ENCODE measurements at regions not wholly inside any gene's neighbourhood (a gene's known extent, or its start where the extent isn't known, plus 50 kb on each side); places are given as distances from the start of the nearest gene placed in this dataset.
"Not testable (repeated sequence)": the region's sequence is repeated elsewhere in the genome, so short reads cannot be mapped to it uniquely, and the experiment has no call there.

DNA sequence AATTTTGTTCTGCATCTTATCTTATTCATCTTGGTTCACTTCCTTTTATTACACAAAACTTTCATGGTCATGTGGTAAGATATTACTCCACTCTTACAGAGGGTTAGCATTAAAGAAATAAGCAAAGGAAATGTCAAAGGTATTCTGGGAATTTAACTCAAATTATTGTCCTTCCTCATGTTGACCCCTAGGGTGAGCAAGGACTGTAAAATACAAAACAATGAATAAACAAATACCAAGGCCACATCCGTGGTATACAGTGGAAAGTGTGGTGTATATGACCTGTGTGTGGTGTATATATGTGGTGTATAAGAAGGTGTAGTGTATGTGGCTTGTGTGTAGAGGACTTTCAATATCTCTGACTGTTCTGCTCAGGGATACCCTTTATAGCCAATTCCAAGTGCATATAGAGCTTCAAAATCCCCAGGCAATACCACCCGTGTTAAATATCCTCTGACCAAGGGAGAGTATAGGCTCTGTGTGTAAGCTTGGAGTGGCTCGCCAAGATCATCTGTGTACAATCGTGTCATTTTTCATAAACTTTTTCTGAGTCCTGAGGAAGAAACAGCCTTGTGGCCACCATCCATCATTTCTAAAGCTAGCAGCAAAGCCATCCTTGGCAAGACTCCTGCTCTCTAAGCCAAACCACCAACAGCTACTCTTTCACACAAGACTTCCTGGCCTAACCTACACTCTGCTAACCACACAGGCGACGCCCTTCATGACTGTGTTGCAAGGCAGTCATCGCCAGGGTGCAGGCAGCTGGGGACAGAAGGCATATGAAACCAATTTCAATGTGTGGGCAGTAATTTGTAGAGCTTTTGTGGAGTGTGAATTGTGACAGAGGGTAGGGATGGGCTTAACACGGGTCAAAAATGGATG lies 548.0 kb downstream of the ETS1 start:
- no peak overlapping the region for H3K4me2 ChIP-seq (ENCODE audit: low read length, poor library complexity, severe bottlenecking)
- H3K18ac ChIP-seq (ENCODE audit: low read depth in 1 of 2, low read length in 2 of 2) = peak overlapping the region in 1 of 2 experiments; percentile 16
- no peak overlapping the region for H2BK12ac ChIP-seq (ENCODE audit: low read length in 2 of 2)
- no peak overlapping the region for H3K27ac ChIP-seq (ENCODE audit: low read length, poor library complexity, severe bottlenecking)
- H2BK120ac ChIP-seq (ENCODE audit: low read depth, low read length) = no peak overlapping the region
- DNase-seq = peak; percentile 52
- peak overlapping the region in 1 of 2 experiments; percentile 20 for H3K4me3 ChIP-seq (ENCODE audit: insufficient read depth in 1 of 2, low read depth in 1 of 2, low read length in 2 of 2)
- H2AFZ ChIP-seq (ENCODE audit: low read depth, low read length) = no peak overlapping the region
- H2BK15ac ChIP-seq (ENCODE audit: low read depth, poor library complexity, severe bottlenecking) = no peak overlapping the region
- H3K9me3 ChIP-seq (ENCODE audit: control insufficient read depth, low read length) = peaks cover 5% of the 10 kb centered on the region
- no peak overlapping the region for H2AK5ac ChIP-seq (ENCODE audit: low read length, severe bottlenecking)
- no peak overlapping the region for H3K14ac ChIP-seq (ENCODE audit: low read length in 2 of 2)
- no peaks in the 10 kb centered on the region for H3K79me1 ChIP-seq (replicated peaks; ENCODE audit: low read length, poor library complexity, severe bottlenecking)
- peaks cover 9 to 27% of the 10 kb centered on the region in 2 experiments for H3K27me3 ChIP-seq (ENCODE audit: control insufficient read depth in 1 of 2, insufficient read depth in 1 of 2, low read length in 2 of 2)
- no peak overlapping the region for H2BK5ac ChIP-seq (ENCODE audit: low read depth, low read length, poor library complexity, severe bottlenecking)
- H3K23ac ChIP-seq (ENCODE audit: low read length in 2 of 2) = no peak overlapping the region
- H4K91ac ChIP-seq (ENCODE audit: low read length) = no peak overlapping the region
- H3K4ac ChIP-seq (ENCODE audit: low read depth in 1 of 2, low read length in 2 of 2) = no peak overlapping the region
- H3K9ac ChIP-seq (ENCODE audit: low read length) = no peak overlapping the region
- H3K36me3 ChIP-seq (ENCODE audit: control insufficient read depth in 1 of 2, insufficient read depth in 2 of 2, low read depth in 1 of 2, low read length in 2 of 2) = no peaks in the 10 kb centered on the region
- 85% methylated on average over 8 of the region's 8 CpGs for WGBS
- H4K8ac ChIP-seq (ENCODE audit: low read length) = no peak overlapping the region
- peaks cover 7% of the 10 kb centered on the region for H3K4me1 ChIP-seq (ENCODE audit: control insufficient read depth, insufficient read depth, low read depth, low read length)

DNA sequence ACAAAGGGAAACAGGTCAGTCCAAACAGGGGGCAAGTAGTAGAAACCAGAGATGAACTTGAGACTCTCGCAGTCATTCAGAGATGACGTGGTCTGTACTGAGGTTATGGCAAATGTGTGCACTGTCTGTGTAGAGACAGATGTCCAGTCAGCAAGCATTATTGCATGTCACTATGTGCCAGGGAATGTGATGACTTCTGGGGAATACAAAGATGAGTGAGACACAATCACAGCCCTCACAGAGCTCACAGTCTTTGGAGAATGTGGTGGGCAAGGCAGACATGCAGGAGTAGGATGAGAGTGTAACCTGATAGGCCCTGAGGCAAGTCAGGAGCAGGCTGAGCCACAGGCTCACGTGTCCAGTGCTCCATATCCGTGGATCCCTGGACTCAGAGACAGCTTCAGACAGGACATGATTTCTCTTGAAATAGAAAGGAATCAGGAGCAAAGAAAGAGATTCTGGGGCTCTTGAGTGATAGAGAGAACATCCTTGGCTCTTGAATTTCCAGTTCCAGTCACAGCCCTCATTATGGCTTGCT lies 550.7 kb downstream of the ETS1 start:
- Histone ChIP-seq H3K4ac (ENCODE audit: low read depth in 1 of 2, low read length in 2 of 2) (no peak overlapping the region), H2BK120ac (ENCODE audit: low read depth, low read length) (no peak overlapping the region), H2BK15ac (ENCODE audit: low read depth, poor library complexity, severe bottlenecking) (no peak overlapping the region), H3K23ac (ENCODE audit: low read length in 2 of 2) (no peak overlapping the region), H2BK12ac (ENCODE audit: low read length in 2 of 2) (no peak overlapping the region), H2BK5ac (ENCODE audit: low read depth, low read length, poor library complexity, severe bottlenecking) (no peak overlapping the region), H2AFZ (ENCODE audit: low read depth, low read length) (no peak overlapping the region), H2AK5ac (ENCODE audit: low read length, severe bottlenecking) (no peak overlapping the region), H3K27ac (ENCODE audit: low read length, poor library complexity, severe bottlenecking) (no peak overlapping the region), H3K4me1 (ENCODE audit: control insufficient read depth, insufficient read depth, low read depth, low read length) (peaks cover 2% of the 10 kb centered on the region), H3K14ac (ENCODE audit: low read length in 2 of 2) (no peak overlapping the region), H3K4me2 (ENCODE audit: low read length, poor library complexity, severe bottlenecking) (no peak overlapping the region), H3K9me3 (ENCODE audit: control insufficient read depth, low read length) (no peaks in the 10 kb centered on the region), H3K18ac (ENCODE audit: low read depth in 1 of 2, low read length in 2 of 2) (no peak overlapping the region), H3K27me3 (ENCODE audit: control insufficient read depth in 1 of 2, insufficient read depth in 1 of 2, low read length in 2 of 2) (peaks cover 9 to 29% of the 10 kb centered on the region in 2 experiments), H3K9ac (ENCODE audit: low read length) (no peak overlapping the region), H3K36me3 (ENCODE audit: control insufficient read depth in 1 of 2, insufficient read depth in 2 of 2, low read depth in 1 of 2, low read length in 2 of 2) (no peaks in the 10 kb centered on the region), H4K91ac (ENCODE audit: low read length) (no peak overlapping the region), H4K8ac (ENCODE audit: low read length) (no peak overlapping the region), H3K4me3 (ENCODE audit: insufficient read depth in 1 of 2, low read depth in 1 of 2, low read length in 2 of 2) (no peak overlapping the region), H3K79me1 (replicated peaks; ENCODE audit: low read length, poor library complexity, severe bottlenecking) (no peaks in the 10 kb centered on the region)
- 92% methylated on average over 4 of the region's 4 CpGs for WGBS
- no peak for DNase-seq

DNA sequence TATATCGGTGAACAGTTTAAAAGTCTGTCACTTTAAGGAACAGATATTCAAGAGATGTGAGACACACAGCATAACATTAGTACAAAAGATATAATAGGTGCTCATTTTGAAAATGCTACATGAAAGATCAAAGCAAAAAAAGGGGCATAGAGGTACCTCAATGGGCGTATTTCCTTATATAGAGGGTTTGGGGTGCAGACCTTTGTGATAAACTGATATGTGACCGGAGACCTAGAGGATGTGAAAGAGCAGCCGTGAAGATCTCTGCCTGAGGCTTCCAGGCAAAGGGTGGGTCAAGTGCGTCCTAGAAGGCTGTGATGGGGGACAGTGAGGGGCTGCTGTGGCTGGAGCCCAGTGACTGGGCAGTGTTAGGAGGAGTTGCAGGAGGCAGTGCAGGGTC lies 551.4 kb downstream of the ETS1 start:
- Histone ChIP-seq H2BK5ac (ENCODE audit: low read depth, low read length, poor library complexity, severe bottlenecking) (no peak overlapping the region), H2BK15ac (ENCODE audit: low read depth, poor library complexity, severe bottlenecking) (no peak overlapping the region), H3K27ac (ENCODE audit: low read length, poor library complexity, severe bottlenecking) (no peak overlapping the region), H3K79me1 (replicated peaks; ENCODE audit: low read length, poor library complexity, severe bottlenecking) (no peaks in the 10 kb centered on the region), H2BK12ac (ENCODE audit: low read length in 2 of 2) (no peak overlapping the region), H3K4me2 (ENCODE audit: low read length, poor library complexity, severe bottlenecking) (no peak overlapping the region), H3K14ac (ENCODE audit: low read length in 2 of 2) (no peak overlapping the region), H3K9ac (ENCODE audit: low read length) (no peak overlapping the region), H2BK120ac (ENCODE audit: low read depth, low read length) (no peak overlapping the region), H3K18ac (ENCODE audit: low read depth in 1 of 2, low read length in 2 of 2) (no peak overlapping the region), H3K36me3 (ENCODE audit: control insufficient read depth in 1 of 2, insufficient read depth in 2 of 2, low read depth in 1 of 2, low read length in 2 of 2) (no peaks in the 10 kb centered on the region), H4K91ac (ENCODE audit: low read length) (no peak overlapping the region), H3K4me1 (ENCODE audit: control insufficient read depth, insufficient read depth, low read depth, low read length) (peaks cover 2% of the 10 kb centered on the region), H2AFZ (ENCODE audit: low read depth, low read length) (no peak overlapping the region), H4K8ac (ENCODE audit: low read length) (no peak overlapping the region), H3K27me3 (ENCODE audit: control insufficient read depth in 1 of 2, insufficient read depth in 1 of 2, low read length in 2 of 2) (peaks cover 9 to 29% of the 10 kb centered on the region in 2 experiments), H2AK5ac (ENCODE audit: low read length, severe bottlenecking) (no peak overlapping the region), H3K4ac (ENCODE audit: low read depth in 1 of 2, low read length in 2 of 2) (no peak overlapping the region), H3K23ac (ENCODE audit: low read length in 2 of 2) (no peak overlapping the region), H3K4me3 (ENCODE audit: insufficient read depth in 1 of 2, low read depth in 1 of 2, low read length in 2 of 2) (no peak overlapping the region), H3K9me3 (ENCODE audit: control insufficient read depth, low read length) (no peaks in the 10 kb centered on the region)
- no peak for DNase-seq
- 97% methylated on average over 4 of the region's 5 CpGs for WGBS

DNA sequence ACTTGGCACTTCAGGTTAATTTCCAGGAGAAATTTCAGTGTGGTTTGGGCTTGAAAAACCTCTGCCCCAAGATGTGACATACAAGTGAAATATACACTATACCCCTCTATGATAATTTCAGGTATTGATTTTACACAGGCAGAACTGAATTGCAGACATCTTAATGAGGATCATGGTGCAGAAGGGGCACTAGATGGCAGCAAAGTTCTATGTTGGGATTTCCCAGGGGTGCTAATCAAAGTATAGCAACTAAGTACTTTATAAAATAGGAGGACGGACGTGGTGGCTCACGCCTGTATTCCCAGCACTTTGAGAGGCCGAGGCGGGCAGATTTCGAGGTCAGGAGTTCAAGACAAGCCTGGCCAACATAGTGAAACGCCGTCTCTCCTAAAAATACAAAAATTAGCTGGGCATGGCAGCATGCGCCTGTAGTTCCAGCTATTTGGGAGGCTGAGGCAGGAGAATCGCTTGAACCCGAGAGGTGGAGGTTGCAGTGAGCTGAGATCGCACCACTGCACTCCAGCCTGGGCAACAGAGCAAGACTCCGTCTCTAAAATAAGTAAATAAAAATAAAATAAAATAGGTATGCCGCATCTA lies 555.7 kb downstream of the ETS1 start:
- not testable (repeated sequence) for H2AK5ac ChIP-seq (ENCODE audit: low read length, severe bottlenecking)

More for the DNA sequence above, 555.7 kb downstream of the ETS1 start:
- H3K14ac ChIP-seq (ENCODE audit: low read length in 2 of 2); H3K9me3 ChIP-seq (ENCODE audit: control insufficient read depth, low read length); H3K79me1 ChIP-seq (replicated peaks; ENCODE audit: low read length, poor library complexity, severe bottlenecking); H3K27ac ChIP-seq (ENCODE audit: low read length, poor library complexity, severe bottlenecking); H2BK5ac ChIP-seq (ENCODE audit: low read depth, low read length, poor library complexity, severe bottlenecking); H2BK120ac ChIP-seq (ENCODE audit: low read depth, low read length); H3K36me3 ChIP-seq (ENCODE audit: control insufficient read depth in 1 of 2, insufficient read depth in 2 of 2, low read depth in 1 of 2, low read length in 2 of 2); H3K4me1 ChIP-seq (ENCODE audit: control insufficient read depth, insufficient read depth, low read depth, low read length); H4K91ac ChIP-seq (ENCODE audit: low read length); H2BK15ac ChIP-seq (ENCODE audit: low read depth, poor library complexity, severe bottlenecking); H2BK12ac ChIP-seq (ENCODE audit: low read length in 2 of 2); H3K4me3 ChIP-seq (ENCODE audit: insufficient read depth in 1 of 2, low read depth in 1 of 2, low read length in 2 of 2); H3K23ac ChIP-seq (ENCODE audit: low read length in 2 of 2); H3K18ac ChIP-seq (ENCODE audit: low read depth in 1 of 2, low read length in 2 of 2); H3K4me2 ChIP-seq (ENCODE audit: low read length, poor library complexity, severe bottlenecking); H3K9ac ChIP-seq (ENCODE audit: low read length); H2AFZ ChIP-seq (ENCODE audit: low read depth, low read length); H3K4ac ChIP-seq (ENCODE audit: low read depth in 1 of 2, low read length in 2 of 2): not testable (repeated sequence)
- WGBS = 46% methylated on average over 11 of the region's 14 CpGs
- peak; percentile 79 for DNase-seq
- Histone ChIP-seq H3K27me3 (ENCODE audit: control insufficient read depth in 1 of 2, insufficient read depth in 1 of 2, low read length in 2 of 2) (peaks cover 9 to 23% of the 10 kb centered on the region in 2 experiments), H4K8ac (ENCODE audit: low read length) (peak overlapping the region; percentile 10)

All from mesenchymal stem cell (in vitro differentiated cells and primary cell).